ENCODE measurements at regions not wholly inside any gene's neighbourhood (a gene's known extent, or its start where the extent isn't known, plus 50 kb on each side); places are given as distances from the start of the nearest gene placed in this dataset.

DNA sequence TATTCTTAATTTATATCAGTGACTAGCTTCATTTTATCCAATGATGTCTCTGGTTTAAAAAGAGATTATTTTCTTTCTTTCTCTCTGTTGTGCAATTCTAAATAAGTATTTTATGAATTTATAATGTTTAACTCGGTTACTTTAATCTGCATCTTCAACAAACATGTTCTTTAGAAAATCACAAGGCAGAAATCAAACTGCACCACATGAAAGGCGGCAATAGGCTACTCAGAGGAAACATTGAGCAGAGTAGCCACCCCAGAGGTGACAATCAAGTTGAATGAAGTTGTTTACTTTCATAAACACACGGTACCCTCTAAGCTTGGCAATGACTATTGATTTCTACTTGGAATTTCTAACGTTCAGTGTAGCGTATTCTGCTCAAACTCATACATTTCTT lies 677.8 kb upstream of the ROBO1 start:
- in situ Hi-C loops (cut with MboI) (no loop called here), intact Hi-C loops (cut with micrococcal nuclease) (no loop called here)
- no peak overlapping the region for H2AFZ ChIP-seq (ENCODE audit: low read depth, low read length)
- no peak overlapping the region for H3K4me2 ChIP-seq (ENCODE audit: insufficient read depth, low read length)
- ChIA-PET CTCF (ENCODE audit: low intra/inter-chr PET ratio) (no interaction called here), POLR2A (no interaction called here)
- H3K27me3 ChIP-seq (ENCODE audit: control insufficient read depth in 2 of 2, insufficient read depth in 2 of 2, low read length in 2 of 2) = no peaks in the 10 kb centered on the region
- no peak overlapping the region for H3K27ac ChIP-seq (ENCODE audit: extremely low read depth, low read depth, low read length)
- no peaks in the 10 kb centered on the region for H3K36me3 ChIP-seq (ENCODE audit: control insufficient read depth, insufficient read depth, low read length)
- H3K79me2 ChIP-seq (ENCODE audit: control insufficient read depth, insufficient read depth, low read length) = no peaks in the 10 kb centered on the region
- FAIRE-seq (no peak), DNase-seq (ENCODE audit: extremely low read depth in 1 of 4, low spot score in 3 of 4) (no peak), ATAC-seq (no peak)
- H4K20me1 ChIP-seq (replicated peaks; ENCODE audit: control insufficient read depth, insufficient read depth, low read length) = no peaks in the 10 kb centered on the region
- H3K4me1 ChIP-seq (replicated peaks in 1 of 2; ENCODE audit: control insufficient read depth in 2 of 2, insufficient read depth in 2 of 2, low read length in 2 of 2) = no peaks in the 10 kb centered on the region
- no peaks in the 10 kb centered on the region for H3K9me3 ChIP-seq (replicated peaks; ENCODE audit: control insufficient read depth, insufficient read depth, low read depth, low read length)
- WGBS (ENCODE audit: insufficient coverage, low coverage, missing lambda C conversion rate) = 5% methylated on average over 5 of the region's 5 CpGs
- H3K4me3 ChIP-seq = no peak overlapping the region
- H3K9me1 ChIP-seq (ENCODE audit: control insufficient read depth, insufficient read depth, low read length) = no peaks in the 10 kb centered on the region
- no peak overlapping the region for H3K9ac ChIP-seq (ENCODE audit: insufficient read depth in 1 of 2, low read depth in 2 of 2, low read length in 2 of 2)
- no TSS peak for BruUV-seq (replicated peaks)
- TF ChIP-seq, protein P1, sequence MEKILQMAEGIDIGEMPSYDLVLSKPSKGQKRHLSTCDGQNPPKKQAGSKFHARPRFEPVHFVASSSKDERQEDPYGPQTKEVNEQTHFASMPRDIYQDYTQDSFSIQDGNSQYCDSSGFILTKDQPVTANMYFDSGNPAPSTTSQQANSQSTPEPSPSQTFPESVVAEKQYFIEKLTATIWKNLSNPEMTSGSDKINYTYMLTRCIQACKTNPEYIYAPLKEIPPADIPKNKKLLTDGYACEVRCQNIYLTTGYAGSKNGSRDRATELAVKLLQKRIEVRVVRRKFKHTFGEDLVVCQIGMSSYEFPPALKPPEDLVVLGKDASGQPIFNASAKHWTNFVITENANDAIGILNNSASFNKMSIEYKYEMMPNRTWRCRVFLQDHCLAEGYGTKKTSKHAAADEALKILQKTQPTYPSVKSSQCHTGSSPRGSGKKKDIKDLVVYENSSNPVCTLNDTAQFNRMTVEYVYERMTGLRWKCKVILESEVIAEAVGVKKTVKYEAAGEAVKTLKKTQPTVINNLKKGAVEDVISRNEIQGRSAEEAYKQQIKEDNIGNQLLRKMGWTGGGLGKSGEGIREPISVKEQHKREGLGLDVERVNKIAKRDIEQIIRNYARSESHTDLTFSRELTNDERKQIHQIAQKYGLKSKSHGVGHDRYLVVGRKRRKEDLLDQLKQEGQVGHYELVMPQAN (IDR thresholded peaks at IDR 0.05; ENCODE audit: borderline replicate concordance) = no peak
- TF ChIP-seq, protein P2, sequence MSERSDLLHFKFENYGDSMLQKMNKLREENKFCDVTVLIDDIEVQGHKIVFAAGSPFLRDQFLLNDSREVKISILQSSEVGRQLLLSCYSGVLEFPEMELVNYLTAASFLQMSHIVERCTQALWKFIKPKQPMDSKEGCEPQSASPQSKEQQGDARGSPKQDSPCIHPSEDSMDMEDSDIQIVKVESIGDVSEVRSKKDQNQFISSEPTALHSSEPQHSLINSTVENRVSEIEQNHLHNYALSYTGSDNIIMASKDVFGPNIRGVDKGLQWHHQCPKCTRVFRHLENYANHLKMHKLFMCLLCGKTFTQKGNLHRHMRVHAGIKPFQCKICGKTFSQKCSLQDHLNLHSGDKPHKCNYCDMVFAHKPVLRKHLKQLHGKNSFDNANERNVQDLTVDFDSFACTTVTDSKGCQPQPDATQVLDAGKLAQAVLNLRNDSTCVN (CRISPR knock-in tag; IDR thresholded peaks at IDR 0.05) = no peak
- TF ChIP-seq PRDM10 (IDR thresholded peaks at IDR 0.05; ENCODE audit: partially characterized antibody) (no peak), PTTG1 (tag; IDR thresholded peaks at IDR 0.05; ENCODE audit: low read depth) (no peak), RNF219 (CRISPR knock-in tag; IDR thresholded peaks at IDR 0.05) (no peak), IFI16 (CRISPR knock-in tag; IDR thresholded peaks at IDR 0.05) (no peak), MYC (IDR thresholded peaks at IDR 0.05; ENCODE audit: low read depth, low read length) (no peak), MYC (CRISPR knock-in tag; IDR thresholded peaks at IDR 0.05; ENCODE audit: borderline replicate concordance, low read depth) (no peak), SIN3B (IDR thresholded peaks at IDR 0.05; ENCODE audit: low read depth) (no peak), ZNF717 (CRISPR knock-in tag; IDR thresholded peaks at IDR 0.05) (no peak), SAFB2 (IDR thresholded peaks at IDR 0.05; ENCODE audit: borderline replicate concordance, low read depth, low read length, severe bottlenecking) (no peak), NR3C1 (CRISPR knock-in tag; IDR thresholded peaks at IDR 0.05) (no peak), ETV6 (IDR thresholded peaks at IDR 0.05; ENCODE audit: borderline replicate concordance in 1 of 2, low read depth in 2 of 2, low read length in 1 of 2) (no peak), ETV6 (CRISPR knock-in tag; IDR thresholded peaks at IDR 0.05; ENCODE audit: borderline replicate concordance) (no peak)

Measured in K562 (cell line).